GM18951 (cell line): ENCODE measurements at regions not wholly inside any gene's neighbourhood (a gene's known extent, or its start where the extent isn't known, plus 50 kb on each side); places are given as distances from the start of the nearest gene placed in this dataset.

Experiments used
- POLR2A ChIP-seq: IDR thresholded peaks from 4 replicates; pipeline ENCODE4 v1.6.1; 2011; ENCODE audit warnings: mild to moderate bottlenecking; ENCODE audit not compliant: insufficient read length, insufficient read depth; ENCODE audit errors: extremely low read depth
- in situ Hi-C: fragments of 300-500 bp; cut with MboI; formaldehyde crosslinking; loops from one replicate; pipeline ENCODE4 v1.12.0; 2022; ENCODE audit warnings: low sequenced_read_pairs, mixed read lengths, inconsistent platforms; ENCODE audit not compliant: unreplicated experiment

DNA sequence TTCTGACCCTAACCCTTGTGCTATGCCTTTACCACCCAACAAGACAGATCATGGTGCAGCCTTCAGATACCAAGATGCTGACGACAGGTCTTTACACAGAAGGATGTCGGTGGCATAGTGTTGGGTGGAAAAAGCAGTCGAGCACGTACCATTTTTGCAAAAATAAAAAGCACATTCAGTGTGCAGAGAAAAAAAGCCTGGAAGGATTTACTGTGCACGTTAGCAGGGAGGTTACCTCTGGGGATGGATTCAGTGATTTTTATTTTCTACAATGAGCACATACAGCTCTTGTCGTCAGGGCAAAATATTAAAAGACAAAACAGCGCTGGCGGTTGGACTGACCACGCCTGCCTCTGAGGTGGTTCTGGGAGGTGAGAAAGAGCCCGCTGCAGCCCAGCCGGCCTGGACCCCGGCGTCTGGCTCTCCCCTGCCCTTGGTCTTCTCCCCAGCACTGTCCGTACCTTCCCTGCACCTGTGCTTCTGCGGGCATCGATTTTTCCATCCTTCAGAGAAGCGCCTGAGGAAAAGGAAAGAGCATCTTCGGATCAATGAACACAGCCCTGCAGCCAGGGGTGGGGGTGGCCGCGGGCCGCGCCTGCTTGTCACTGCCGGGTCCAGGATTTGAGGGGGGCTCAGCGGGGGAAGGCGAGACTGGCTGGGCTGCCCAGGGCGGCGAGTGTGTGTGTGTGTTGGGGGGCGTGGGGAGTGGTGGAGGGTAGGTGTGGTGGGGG is 200.0 kb upstream of the IER5L start:
- in situ Hi-C loops = no loop called here
- TF ChIP-seq POLR2A = no peak

DNA sequence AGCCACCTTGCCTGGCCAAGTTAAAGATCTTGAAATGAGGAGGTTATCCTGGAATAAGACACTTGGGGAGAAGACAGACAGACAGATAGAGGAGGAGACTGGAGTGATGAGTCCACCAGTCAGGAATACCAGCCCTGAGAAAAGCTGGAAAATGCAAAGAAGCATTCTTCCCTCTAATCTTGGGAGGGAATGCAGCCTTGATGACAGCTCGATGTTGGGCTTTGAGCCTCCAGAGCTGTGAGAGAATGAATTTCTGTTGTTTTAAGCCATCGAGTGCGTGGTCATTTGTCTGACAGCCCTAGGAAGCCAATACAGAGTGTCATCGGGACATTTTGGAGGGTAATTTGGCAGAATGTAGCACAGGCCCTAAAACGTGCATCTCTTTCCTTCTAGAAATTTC is 199.1 kb upstream of the IER5L start:
- TF ChIP-seq POLR2A = no peak
- in situ Hi-C loops = no loop called here

DNA sequence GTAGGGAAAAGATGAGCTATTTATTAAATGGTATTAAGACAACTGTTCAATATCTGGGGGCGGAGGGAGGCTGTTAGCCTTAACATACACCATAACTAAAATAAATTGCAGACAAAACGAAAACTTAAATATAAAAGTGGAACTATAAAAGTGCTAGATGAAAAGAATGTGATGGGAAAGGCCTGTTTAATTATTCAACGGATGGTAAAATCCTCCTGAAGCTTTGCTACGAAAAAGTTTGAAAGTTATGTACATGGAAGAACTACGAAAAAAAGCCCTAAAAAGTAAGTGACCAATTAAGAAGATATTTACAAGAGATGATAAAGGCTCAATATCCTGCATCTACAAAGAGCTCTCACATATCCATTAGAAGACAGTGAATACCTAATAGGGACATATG is 197.8 kb upstream of the IER5L start:
- no peak for TF ChIP-seq POLR2A
- in situ Hi-C loops = no loop called here

DNA sequence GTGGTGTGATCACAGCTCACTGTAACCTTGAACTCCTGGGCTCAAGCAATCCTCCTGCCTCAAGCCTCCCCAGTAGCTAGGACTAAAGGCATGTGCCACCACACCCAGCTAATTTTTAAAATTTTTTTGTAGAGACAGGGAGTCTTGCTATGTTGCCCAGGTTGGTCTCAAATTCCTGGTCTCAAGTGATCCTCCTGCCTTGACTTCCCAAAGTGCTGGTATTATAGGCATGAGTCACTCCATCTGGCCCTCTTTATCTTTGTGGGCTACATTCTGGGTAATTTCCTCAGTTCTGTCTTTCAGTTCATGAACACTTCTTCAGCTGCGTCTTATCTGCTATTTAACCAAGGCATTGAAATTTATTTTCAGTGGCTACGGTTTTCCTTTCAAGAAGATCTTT is 196.6 kb upstream of the IER5L start:
- no peak for TF ChIP-seq POLR2A
- in situ Hi-C loops = no loop called here

DNA sequence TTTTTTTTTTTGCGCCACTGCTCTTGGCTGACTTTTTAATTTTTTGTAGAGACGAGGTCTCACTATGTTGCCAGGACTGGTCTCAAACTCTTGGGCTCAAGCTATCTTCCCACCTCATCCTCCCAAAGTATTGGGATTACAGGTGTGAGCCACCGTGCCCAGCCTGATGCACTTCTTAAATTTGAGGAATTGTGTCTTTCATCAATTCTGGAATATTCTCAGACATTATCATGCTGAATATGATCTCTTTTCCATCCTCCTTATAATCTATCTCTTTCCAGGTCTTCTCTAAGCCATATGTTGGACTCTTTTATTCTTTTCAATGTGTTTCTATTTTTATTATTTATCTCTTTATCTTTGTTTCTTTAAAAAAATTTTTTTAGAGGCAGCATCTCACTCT is 196.2 kb upstream of the IER5L start:
- in situ Hi-C loops = no loop called here
- no peak for TF ChIP-seq POLR2A

DNA sequence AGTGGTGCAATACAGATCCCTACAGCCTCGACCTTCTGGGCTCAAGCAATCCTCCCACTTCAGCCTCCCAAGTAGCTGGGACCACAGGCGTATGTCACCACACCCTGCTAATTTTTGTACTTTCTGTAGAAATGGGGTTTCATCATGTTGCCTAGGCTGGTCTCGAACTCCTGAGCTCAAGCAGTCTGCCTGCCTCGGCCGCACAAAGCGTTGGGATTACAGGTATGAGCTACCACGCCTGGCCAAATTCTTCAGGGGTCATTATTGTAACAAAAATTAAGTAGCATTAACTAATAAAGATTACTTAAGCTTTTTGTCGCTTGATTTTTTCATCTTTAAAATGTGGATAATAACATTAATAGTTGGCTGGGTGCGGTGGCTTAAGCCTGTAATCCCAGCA is 195.3 kb upstream of the IER5L start:
- in situ Hi-C loops = no loop called here
- no peak for TF ChIP-seq POLR2A

DNA sequence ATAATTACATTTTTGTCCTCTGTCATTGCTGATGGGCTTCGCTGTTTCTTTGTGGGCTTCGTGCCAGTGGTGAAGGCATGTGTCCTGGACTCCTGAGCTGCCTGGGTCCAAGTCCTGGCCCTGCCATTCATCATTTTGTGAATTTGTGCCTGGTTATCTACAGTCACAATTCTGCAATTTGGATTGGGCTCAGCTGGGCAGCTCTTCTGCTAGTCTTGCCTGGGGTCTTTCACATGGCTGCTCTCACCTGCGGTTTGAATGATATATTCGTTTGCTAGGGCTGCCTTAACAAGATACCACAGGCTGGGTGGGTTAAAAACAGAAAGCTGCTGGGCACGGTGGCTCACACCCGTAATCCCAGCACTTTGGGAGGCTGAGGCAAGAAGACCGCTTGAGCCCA is 192.7 kb upstream of the IER5L start:
- in situ Hi-C loops = no loop called here
- no peak for TF ChIP-seq POLR2A

DNA sequence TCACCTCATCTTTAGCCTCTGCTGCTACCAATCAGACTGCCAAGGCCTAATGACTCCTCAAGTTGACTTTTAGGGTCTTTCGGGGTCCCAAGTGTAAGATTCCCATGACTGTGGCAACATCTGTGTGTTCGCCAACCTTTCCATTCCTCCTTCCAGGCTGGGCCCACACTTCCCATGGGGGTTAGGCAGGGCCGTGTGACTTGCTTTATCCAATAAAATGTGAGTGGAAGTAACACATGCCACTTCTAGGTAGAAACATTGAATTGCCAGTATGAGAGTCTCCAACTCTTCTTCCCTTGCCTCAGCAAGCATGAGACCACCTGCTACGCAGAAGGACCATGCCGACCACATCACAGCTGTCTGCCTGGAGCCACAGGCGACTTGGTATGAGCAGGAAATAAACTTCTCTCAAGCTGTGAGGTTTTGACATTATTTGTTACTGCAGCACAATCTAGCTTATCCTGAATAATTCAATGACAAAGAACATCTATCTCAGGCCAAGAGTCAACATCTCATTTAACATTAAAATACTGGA is 190.4 kb upstream of the IER5L start:
- in situ Hi-C loops = no loop called here
- no peak for TF ChIP-seq POLR2A

DNA sequence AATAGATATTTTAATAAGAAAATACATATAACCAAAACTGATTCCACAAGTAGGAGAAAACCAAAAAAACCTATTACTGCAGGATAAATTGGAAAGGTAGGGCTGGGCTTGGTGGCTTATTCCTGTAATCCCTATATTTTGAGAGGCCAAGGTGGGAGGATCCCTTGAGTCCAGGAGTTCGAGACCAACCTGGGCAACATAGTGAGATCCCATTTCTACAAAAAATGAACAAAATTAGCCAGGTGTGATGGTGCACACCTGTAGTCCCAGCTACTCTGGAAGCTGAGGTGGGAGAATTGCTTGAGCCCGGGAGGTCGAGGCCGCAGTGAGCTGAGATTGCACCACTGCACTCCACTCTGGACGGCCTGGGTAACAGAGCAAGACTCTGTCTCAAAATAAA is 189.2 kb upstream of the IER5L start:
- in situ Hi-C loops = no loop called here
- TF ChIP-seq POLR2A = no peak

DNA sequence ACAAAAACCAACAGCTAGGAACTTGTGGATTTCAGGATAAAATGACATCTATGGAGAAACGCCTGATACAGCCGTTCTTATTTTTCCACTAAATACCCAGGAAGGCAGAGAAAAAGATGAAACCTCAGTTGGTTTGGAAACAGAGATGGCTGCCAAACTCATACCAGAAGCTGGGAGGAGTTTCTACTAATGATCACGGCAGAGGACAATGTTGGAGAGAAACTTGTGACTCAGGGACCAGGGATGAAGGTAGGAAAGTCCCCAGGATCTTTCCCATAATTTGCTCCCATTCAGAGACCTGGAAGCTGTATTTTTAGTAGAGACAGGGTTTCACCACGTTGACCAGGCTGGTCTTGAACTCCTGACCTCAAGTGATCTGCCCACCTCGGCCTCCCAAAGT is 187.1 kb upstream of the IER5L start:
- no peak for TF ChIP-seq POLR2A

DNA sequence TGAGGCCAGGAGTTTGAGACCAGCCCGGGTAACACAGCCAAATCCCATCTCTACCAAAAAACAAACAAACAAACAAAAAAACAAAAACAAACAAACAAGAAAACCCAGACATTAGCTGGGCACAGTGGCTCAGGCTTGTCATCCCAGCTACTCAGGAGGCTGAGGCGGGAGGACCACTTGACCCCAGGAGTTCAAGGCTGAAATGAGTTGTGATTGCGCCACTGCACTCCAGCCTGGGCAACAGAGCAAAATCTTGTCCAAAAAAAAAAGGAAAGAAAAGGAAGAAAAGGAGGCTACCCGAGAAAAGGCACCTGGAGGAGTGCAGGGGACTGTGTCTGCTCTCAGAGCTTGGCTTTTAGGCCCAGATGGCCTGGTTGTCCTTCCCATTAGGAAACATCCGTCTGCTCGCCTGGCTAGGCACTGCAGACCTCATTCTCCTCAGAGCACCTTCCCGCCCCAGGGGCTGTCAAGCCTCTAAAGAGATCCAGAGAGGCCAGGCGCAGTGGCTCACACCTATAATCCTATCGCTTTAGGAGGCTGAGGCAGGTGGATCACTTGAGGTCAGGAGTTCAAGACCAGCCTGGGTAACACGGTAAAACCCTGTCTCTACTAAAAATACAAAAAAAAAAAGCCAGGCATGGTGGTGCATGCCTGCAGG is 185.3 kb upstream of the IER5L start:
- no peak for TF ChIP-seq POLR2A
- in situ Hi-C loops = no loop called here

More for the DNA sequence above, 187.1 kb upstream of the IER5L start:
- in situ Hi-C loops = no loop called here

DNA sequence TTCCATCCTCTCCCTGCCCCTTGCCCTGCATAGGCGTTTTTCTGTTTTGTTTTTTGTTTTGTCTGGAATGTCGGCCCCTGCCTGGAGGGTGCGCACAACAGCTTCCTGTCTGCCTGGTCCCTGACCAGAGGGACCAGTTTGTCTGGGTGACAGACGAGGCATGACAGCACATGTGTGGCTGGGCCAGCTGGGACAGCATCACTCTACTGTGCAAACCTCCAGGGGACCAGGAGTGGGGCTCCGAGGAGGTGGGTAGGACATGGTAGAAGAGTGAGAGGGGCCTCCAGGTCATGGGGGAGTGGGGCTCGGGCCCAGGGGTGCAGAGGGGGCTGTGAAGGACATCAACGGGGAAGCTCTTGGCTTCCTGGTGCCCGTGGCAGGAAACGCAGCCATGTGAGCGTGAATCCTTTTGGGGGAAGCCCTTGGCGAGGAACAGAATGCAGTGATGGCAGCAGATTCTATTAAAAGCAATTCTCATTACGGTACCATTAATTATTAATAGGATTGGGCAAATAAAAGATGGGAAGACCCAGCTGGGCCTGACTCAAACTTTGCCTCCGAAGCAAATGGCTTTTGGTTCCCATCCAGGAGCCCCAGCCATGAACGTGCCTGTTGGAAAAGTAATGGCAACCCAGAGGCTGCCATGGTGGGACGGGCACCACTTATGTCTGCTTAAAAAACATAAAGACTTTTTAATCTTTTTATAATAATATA is 184.4 kb upstream of the IER5L start:
- no peak for TF ChIP-seq POLR2A

DNA sequence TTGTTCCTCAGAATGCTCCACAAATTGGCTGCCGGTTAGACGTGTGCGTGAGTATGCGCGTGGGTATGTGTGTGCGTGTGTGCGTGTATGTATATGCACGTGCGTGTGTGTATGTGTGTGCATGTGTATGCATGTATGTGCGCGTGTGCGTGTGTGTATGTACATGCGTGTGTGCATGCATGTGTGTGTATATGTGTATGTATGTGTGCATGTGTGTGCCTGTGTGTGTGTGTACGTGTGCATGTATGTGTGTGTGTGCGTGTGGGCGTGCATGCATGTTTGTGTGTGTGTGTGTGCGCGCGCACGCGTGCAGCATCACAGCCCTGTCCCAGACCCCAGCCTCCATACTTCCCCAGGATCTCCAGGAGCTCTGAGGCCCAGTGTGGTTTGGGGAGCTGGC is 183.1 kb upstream of the IER5L start:
- in situ Hi-C loops = no loop called here
- TF ChIP-seq POLR2A = no peak

More for the DNA sequence above, 184.4 kb upstream of the IER5L start:
- in situ Hi-C loops = no loop called here

DNA sequence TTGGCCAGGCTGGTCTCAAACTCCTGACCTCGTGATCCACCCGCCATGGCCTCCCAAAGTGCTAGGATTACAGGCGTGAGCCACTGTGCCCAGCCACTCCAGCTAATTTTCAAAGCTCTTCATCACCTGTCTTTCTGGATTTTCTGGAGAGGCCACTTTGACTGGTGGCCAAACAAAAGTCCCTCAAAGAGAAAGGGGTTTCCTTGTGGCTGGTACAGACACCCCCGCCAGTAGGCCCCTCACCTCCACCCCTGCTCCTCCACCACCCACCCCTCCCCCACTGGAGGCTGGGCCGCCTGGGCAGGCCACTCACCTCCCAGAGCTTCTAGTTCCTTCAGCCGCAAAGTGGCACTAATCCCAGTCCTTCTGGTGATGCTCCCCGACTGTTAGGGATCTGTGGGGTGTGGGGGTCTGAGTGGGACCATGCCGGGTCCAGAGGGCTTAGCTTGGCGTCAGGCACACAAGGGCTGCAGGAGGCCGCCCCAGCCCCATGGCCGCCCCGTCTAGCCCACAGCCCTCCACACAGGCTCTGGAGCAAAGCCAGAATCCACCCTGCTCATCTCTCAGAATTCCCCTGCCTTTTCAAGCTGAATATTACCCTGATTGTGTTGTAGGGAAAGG is 182.0 kb upstream of the IER5L start:
- in situ Hi-C loops = no loop called here
- TF ChIP-seq POLR2A = no peak
